VCaP (cell line): ENCODE measurements at regions not wholly inside any gene's neighbourhood (a gene's known extent, or its start where the extent isn't known, plus 50 kb on each side); places are given as distances from the start of the nearest gene placed in this dataset.

ENCODE experiments used
- H3K27ac ChIP-seq: fragments of 450-650 bp; 2 replicates; pipeline ENCODE4 v1.5.1; 2017
- TF ChIP-seq, protein P1 (sequence below): fragments of 450-650 bp; conservative IDR thresholded peaks from 2 replicates; pipeline ENCODE4 v1.5.1; 2017; ENCODE audit warnings: mild to moderate bottlenecking, moderate library complexity

DNA sequence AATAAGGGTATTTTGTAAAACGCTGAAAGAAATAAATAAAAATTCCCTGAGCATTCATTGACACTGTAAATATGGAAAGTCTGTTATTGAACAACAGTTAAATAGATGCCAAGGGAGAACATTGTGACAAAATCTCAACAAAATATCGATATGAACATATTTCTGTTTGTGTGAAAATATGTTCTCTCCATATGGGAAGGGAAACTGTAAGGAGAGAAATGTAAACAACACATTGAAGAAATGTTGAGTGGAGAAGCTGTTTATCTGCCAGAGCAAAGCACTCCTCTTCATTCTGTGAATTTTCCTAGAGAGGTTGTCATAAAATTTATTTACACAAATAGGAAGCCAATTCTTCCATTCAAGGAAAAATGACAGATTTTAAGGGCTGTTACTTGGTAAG, 57.1 kb upstream of the EOMES start:
- H3K27ac ChIP-seq = no peak overlapping the region
- TF ChIP-seq, protein P1, sequence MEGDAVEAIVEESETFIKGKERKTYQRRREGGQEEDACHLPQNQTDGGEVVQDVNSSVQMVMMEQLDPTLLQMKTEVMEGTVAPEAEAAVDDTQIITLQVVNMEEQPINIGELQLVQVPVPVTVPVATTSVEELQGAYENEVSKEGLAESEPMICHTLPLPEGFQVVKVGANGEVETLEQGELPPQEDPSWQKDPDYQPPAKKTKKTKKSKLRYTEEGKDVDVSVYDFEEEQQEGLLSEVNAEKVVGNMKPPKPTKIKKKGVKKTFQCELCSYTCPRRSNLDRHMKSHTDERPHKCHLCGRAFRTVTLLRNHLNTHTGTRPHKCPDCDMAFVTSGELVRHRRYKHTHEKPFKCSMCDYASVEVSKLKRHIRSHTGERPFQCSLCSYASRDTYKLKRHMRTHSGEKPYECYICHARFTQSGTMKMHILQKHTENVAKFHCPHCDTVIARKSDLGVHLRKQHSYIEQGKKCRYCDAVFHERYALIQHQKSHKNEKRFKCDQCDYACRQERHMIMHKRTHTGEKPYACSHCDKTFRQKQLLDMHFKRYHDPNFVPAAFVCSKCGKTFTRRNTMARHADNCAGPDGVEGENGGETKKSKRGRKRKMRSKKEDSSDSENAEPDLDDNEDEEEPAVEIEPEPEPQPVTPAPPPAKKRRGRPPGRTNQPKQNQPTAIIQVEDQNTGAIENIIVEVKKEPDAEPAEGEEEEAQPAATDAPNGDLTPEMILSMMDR = no peak

DNA sequence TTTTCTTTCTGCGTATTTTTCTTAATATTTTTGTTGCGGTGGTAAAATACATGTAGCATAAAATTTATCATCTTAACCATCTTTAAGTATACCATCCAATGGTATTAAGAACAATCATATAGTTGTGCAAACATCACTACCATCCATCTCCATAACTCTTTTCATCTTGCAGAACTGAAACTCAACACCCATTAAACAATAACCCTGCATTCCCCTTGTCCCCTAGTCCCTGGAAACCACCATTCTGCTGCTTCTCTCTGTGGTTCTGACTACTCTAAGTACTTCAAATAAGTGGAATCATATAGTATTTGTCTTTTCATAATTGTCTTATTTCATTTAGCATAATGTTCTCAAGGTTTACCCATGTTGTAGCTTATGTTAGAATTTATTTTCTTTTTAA, 67.3 kb upstream of the EOMES start:
- TF ChIP-seq, protein P1 = no peak
- H3K27ac ChIP-seq = no peak overlapping the region

DNA sequence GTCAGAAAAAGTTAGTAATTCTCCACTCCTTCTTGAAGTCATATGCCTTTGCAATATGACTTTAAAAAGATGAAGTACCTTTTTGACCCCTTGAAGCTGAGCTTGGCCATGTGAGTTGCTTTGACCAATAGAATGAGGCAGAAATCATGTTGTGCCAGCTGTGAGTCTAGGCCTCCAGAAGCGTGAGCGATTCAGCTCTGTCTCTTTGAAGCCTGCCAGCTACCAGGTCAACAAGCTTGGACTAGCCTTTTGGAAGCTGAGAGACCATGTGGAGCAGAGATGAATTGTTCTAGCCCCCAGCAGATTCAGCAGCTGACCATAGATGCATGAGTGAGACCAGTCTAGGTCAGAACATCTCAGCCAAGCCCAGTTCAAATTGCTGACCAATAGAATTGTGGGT, 69.8 kb upstream of the EOMES start:
- TF ChIP-seq, protein P1 = no peak
- H3K27ac ChIP-seq = no peak overlapping the region

DNA sequence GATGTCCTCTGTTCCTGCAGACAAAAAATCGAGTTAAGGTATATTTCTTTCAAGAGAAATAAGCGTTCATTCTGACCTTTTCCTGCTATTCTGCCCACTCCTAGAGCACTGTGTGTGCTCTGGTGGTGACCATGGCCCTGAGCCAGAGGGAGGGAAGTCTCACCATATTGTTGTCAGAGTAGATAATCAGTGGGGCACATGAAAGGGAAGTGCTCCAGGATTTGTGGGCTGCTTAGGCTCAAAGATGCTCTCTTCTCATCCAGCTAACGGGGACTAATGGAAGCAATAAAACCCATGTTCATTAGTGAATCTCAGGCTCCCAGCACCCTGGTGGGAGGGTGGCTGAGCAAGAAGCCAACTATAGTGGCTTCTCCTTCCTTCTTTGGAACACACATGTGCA, 70.7 kb upstream of the EOMES start:
- TF ChIP-seq, protein P1 = no peak
- no peak overlapping the region for H3K27ac ChIP-seq

DNA sequence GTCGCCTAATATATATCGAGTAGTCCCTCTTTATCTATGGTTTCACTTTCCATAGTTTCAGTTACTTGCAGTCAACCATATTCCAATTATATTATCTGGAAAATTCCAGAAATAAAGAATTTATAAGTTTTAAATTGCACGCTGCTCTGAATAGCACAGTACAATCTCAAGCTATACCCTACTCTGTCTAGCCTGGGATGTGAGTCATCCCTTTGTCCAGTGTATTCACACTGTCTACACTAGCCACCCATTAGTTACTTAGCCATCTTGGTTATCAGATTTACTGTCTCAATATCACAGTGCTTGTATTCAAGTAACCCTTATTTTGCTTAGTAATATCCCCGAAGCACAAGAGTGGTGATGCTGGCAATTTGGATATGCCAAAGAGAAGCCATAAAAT, 72.1 kb upstream of the EOMES start:
- no peak overlapping the region for H3K27ac ChIP-seq
- TF ChIP-seq, protein P1 = no peak

DNA sequence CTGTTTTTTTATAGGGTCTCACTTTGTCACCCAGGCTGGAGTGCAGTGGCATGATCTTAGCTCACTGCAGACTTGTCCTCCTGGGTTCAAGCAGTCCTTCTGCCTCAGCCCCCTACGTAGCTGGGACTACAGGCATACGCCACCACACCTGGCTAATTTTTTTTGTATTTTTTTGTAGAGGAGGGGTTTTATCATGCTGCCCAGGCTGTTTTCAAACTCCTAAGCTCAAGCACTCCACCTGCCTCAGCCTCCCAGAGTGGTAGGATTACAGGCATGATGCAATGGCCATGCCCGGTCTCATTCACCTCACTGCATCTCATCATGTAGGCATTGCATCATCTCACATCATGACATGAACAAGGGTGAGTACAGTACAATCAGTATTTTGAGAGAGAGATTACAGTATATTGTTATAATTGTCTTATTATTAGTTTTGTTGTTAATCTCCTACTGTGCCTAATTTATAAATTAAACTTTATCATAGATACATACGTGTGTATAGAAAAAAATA, 74.3 kb upstream of the EOMES start:
- TF ChIP-seq, protein P1 = no peak

DNA sequence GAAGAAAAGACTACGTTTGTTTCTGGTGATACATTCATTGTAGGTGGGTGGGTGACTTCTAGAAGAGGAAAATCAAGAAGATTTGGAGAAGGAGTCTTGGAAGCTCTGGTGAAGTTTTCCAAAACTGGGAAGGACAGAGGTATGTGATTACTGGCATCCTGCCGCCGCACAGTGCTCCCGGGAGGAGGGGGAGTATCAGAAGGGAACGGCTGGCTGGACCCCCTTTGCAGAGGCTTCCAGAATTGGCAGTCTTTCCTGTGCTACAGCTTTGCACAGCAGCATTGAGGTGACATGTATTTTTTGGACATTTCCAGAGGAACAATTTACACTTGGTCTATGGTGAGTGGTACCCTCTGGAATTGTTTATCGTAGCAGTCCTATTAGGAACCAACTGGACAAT, 75.7 kb upstream of the EOMES start:
- TF ChIP-seq, protein P1 = no peak
- no peak overlapping the region for H3K27ac ChIP-seq

More for the DNA sequence above, 74.3 kb upstream of the EOMES start:
- H3K27ac ChIP-seq = no peak overlapping the region
